Upper lobe of left lung (tissue), 4 donors: ENCODE measurements at regions not wholly inside any gene's neighbourhood (a gene's known extent, or its start where the extent isn't known, plus 50 kb on each side); places are given as distances from the start of the nearest gene placed in this dataset.

ENCODE experiments used
- CTCF ChIP-seq, 6 experiments: fragments of 450-650 bp in 4 of 6; fragments of 200-600 bp in 2 of 6; sonication (generic) in 2 of 6; IDR thresholded peaks; one replicate each; pipeline ENCODE4 v1.5.1; 2016 to 2019; ENCODE audit warnings: antibody characterized with exemption in 6 of 6
- EP300 ChIP-seq, 4 donors: sonication (generic); formaldehyde crosslinking; IDR thresholded peaks; one replicate each; pipeline ENCODE4 v1.5.1; 2017; ENCODE audit warnings: antibody characterized with exemption in 4 of 4, control low read depth in 2 of 4
- POLR2A ChIP-seq, 4 donors: fragments of 450-650 bp; IDR thresholded peaks; one replicate each; pipeline ENCODE4 v1.5.1; 2016 to 2017; ENCODE audit warnings: antibody characterized with exemption in 4 of 4, mild to moderate bottlenecking in 2 of 4
- POLR2AphosphoS5 ChIP-seq, 2 donors: sonication (generic); formaldehyde crosslinking; IDR thresholded peaks; one replicate each; pipeline ENCODE4 v1.5.1; 2017; ENCODE audit warnings: antibody characterized with exemption in 2 of 2

GRCh38 chr6:147061252-147061651 is 143.0 kb upstream of the STXBP5 start:
- TF ChIP-seq CTCF (IDR thresholded peaks at IDR 0.05) = no peak
- TF ChIP-seq EP300 (IDR thresholded peaks at IDR 0.05) = no peak
- no peak for TF ChIP-seq POLR2A (IDR thresholded peaks at IDR 0.05)
- no peak for TF ChIP-seq POLR2AphosphoS5 (IDR thresholded peaks at IDR 0.05)
